ENCODE measurements at regions not wholly inside any gene's neighbourhood (a gene's known extent, or its start where the extent isn't known, plus 50 kb on each side); places are given as distances from the start of the nearest gene placed in this dataset.

GRCh38 chr1:212231372-212231771 is 53.8 kb upstream of the PPP2R5A start:
- H3K27ac ChIP-seq = no peak overlapping the region

GRCh38 chr1:212232090-212232489 is 53.1 kb upstream of the PPP2R5A start:
- TF ChIP-seq CTCF (conservative IDR thresholded peaks at IDR 0.05) (no peak), ZFX (IDR thresholded peaks at IDR 0.05) (no peak)
- H3K27ac ChIP-seq = no peak overlapping the region

More at GRCh38 chr1:212231372-212231771, 53.8 kb upstream of the PPP2R5A start:
- TF ChIP-seq CTCF (conservative IDR thresholded peaks at IDR 0.05) (no peak), ZFX (IDR thresholded peaks at IDR 0.05) (no peak)

- H3K27ac ChIP-seq = no peak overlapping the region
- TF ChIP-seq CTCF (conservative IDR thresholded peaks at IDR 0.05) = no peak
- TF ChIP-seq ZFX (IDR thresholded peaks at IDR 0.05) = no peak
Measured at GRCh38 chr1:212233321-212233720, 51.9 kb upstream of the PPP2R5A start.

- no peak overlapping the region for H3K27ac ChIP-seq
- no peak for TF ChIP-seq ZFX (IDR thresholded peaks at IDR 0.05)
- TF ChIP-seq CTCF (conservative IDR thresholded peaks at IDR 0.05) = no peak
Measured at GRCh38 chr1:212234431-212235395, 50.5 kb upstream of the PPP2R5A start.

Data from C4-2B (cell line).